ENCODE measurements at regions not wholly inside any gene's neighbourhood (a gene's known extent, or its start where the extent isn't known, plus 50 kb on each side); places are given as distances from the start of the nearest gene placed in this dataset.

DNA sequence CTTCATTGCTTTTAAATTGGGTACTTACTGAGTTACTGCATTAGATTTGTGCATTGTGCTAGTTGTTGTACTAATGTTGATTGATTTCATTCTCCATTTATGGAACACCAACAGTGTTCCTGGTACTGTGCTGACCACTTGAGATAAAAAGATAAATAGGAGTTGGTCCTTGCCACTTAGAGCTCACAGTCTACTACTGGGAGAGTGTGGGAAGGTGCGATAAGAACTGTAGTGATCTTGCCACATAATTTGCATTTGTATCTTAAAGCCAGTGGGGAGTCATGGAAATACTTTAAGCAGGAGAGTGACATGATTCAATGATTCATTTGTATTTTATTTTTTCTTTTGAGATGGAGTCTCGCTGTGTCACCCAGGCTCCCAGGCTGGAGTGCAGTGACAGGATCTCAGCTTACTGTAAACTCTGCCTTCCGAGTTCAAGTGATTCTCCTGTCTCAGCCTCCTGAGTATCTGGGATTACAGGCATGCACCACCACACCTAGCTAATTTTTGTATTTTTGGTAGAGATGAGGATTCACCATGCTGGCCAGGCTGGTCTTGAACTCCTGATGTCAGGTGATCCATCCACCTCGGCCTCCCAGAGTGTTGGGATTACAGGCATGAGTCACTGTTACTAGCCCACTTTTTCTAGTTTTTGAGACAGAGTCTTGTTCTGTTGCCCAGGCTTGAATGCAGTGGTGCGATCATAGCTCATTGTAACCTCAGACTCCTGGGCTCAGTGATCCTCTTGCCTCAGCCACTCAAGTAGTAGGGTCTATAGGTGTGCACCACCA, 51.2 kb upstream of the TMEM248 start (continued):
- TF ChIP-seq, protein P1, sequence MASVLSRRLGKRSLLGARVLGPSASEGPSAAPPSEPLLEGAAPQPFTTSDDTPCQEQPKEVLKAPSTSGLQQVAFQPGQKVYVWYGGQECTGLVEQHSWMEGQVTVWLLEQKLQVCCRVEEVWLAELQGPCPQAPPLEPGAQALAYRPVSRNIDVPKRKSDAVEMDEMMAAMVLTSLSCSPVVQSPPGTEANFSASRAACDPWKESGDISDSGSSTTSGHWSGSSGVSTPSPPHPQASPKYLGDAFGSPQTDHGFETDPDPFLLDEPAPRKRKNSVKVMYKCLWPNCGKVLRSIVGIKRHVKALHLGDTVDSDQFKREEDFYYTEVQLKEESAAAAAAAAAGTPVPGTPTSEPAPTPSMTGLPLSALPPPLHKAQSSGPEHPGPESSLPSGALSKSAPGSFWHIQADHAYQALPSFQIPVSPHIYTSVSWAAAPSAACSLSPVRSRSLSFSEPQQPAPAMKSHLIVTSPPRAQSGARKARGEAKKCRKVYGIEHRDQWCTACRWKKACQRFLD (CRISPR knock-in tag; IDR thresholded peaks at IDR 0.05), result no peak
- TF ChIP-seq MCM5 (IDR thresholded peaks at IDR 0.05; ENCODE audit: low read depth) (no peak), BDP1 (IDR thresholded peaks at IDR 0.05; ENCODE audit: insufficient read depth, insufficient read length) (no peak), BHLHE40 (IDR thresholded peaks at IDR 0.05; ENCODE audit: low read length) (peak; percentile 28; the same call in 1 of the 2 replicates)
- TF ChIP-seq, protein P2, sequence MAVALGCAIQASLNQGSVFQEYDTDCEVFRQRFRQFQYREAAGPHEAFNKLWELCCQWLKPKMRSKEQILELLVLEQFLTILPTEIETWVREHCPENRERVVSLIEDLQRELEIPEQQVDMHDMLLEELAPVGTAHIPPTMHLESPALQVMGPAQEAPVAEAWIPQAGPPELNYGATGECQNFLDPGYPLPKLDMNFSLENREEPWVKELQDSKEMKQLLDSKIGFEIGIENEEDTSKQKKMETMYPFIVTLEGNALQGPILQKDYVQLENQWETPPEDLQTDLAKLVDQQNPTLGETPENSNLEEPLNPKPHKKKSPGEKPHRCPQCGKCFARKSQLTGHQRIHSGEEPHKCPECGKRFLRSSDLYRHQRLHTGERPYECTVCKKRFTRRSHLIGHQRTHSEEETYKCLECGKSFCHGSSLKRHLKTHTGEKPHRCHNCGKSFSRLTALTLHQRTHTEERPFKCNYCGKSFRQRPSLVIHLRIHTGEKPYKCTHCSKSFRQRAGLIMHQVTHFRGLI (CRISPR knock-in tag; IDR thresholded peaks at IDR 0.05), result no peak
- TF ChIP-seq, protein P3, sequence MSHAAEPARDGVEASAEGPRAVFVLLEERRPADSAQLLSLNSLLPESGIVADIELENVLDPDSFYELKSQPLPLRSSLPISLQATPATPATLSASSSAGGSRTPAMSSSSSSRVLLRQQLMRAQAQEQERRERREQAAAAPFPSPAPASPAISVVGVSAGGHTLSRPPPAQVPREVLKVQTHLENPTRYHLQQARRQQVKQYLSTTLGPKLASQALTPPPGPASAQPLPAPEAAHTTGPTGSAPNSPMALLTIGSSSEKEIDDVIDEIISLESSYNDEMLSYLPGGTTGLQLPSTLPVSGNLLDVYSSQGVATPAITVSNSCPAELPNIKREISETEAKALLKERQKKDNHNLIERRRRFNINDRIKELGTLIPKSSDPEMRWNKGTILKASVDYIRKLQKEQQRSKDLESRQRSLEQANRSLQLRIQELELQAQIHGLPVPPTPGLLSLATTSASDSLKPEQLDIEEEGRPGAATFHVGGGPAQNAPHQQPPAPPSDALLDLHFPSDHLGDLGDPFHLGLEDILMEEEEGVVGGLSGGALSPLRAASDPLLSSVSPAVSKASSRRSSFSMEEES (CRISPR knock-in tag; IDR thresholded peaks at IDR 0.05), result no peak

All from K562 (cell line).